ENCODE measurements at regions not wholly inside any gene's neighbourhood (a gene's known extent, or its start where the extent isn't known, plus 50 kb on each side); places are given as distances from the start of the nearest gene placed in this dataset.

DNA sequence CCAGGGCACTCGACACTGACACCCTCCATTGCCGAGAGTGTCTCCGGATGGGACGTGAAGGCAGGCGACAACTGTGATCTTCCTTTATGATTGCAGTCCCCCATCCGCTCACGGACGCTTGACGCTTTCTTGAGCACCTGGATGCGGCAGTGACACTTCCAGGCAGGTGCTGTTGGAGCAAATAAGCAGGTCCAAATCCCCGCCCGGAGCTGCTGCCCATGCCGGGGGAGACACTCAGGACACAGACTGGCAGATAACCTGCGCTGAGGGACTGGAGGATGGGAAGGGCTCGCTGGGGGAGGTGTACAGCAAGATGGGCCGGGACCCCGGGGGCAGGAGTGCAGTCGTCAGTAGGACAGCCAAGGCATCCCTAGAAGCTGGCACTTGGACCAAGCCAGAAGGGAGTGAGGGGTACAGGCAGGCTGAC, 1403.5 kb downstream of the BRD1 start:
- no peaks in the 10 kb centered on the region for H3K9me3 ChIP-seq (ENCODE audit: control insufficient read depth, insufficient read depth, low read length)
- no peak overlapping the region for H3K27ac ChIP-seq (ENCODE audit: low read depth, low read length)
- H3K4me2 ChIP-seq (ENCODE audit: low read length), result no peak overlapping the region
- H4K20me1 ChIP-seq (ENCODE audit: control insufficient read depth, insufficient read depth, low read depth, low read length), result no peaks in the 10 kb centered on the region
- H3K9me2 ChIP-seq (replicated peaks; ENCODE audit: control insufficient read depth, low read length), result no peaks in the 10 kb centered on the region
- 0 out of 2 replicates have a peak, but pooled peaks cover 3% of the 10 kb centered on the region for H3K27me3 ChIP-seq (ENCODE audit: control insufficient read depth, low read length)
- H3K79me2 ChIP-seq (ENCODE audit: control insufficient read depth, low read length), result no peaks in the 10 kb centered on the region
- H3K4me3 ChIP-seq (ENCODE audit: low read length), result no peak overlapping the region
- no peaks in the 10 kb centered on the region for H3K36me3 ChIP-seq (ENCODE audit: control insufficient read depth, low read length)
- no peak for TF ChIP-seq EZH2phosphoT487 (IDR thresholded peaks at IDR 0.05; ENCODE audit: borderline replicate concordance, low read length)
- TF ChIP-seq, protein P1, sequence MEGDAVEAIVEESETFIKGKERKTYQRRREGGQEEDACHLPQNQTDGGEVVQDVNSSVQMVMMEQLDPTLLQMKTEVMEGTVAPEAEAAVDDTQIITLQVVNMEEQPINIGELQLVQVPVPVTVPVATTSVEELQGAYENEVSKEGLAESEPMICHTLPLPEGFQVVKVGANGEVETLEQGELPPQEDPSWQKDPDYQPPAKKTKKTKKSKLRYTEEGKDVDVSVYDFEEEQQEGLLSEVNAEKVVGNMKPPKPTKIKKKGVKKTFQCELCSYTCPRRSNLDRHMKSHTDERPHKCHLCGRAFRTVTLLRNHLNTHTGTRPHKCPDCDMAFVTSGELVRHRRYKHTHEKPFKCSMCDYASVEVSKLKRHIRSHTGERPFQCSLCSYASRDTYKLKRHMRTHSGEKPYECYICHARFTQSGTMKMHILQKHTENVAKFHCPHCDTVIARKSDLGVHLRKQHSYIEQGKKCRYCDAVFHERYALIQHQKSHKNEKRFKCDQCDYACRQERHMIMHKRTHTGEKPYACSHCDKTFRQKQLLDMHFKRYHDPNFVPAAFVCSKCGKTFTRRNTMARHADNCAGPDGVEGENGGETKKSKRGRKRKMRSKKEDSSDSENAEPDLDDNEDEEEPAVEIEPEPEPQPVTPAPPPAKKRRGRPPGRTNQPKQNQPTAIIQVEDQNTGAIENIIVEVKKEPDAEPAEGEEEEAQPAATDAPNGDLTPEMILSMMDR (IDR thresholded peaks at IDR 0.05; ENCODE audit: low read depth, low read length, poor library complexity, severe bottlenecking), result no peak
- H3K4me1 ChIP-seq (ENCODE audit: control insufficient read depth, low read length), result no peaks in the 10 kb centered on the region
- no peaks in the 10 kb centered on the region for H3F3A ChIP-seq (ENCODE audit: control insufficient read depth, insufficient read depth)

DNA sequence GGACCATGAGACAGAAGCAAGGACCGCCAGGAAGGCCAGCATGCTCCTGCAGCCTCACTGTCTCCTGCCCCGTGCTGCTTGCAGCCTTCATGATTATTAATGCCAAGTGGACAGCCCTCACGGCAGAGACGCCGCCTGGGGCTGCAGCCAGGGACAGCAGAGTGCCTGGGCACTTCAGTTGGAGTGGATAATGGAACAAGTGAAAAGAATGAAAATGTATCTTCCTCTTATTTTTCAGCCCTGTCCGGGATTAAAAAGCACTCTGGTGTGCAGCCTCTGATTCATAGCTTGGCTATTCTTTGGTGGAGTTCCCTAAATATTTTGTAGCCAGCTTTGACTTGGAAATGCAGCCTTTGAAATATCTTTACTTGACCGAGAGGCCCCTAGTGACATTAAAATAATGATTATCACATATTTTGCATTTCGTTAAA, 1404.2 kb downstream of the BRD1 start:
- H3K9me3 ChIP-seq (ENCODE audit: control insufficient read depth, insufficient read depth, low read length), result no peaks in the 10 kb centered on the region
- H3K9me2 ChIP-seq (replicated peaks; ENCODE audit: control insufficient read depth, low read length), result no peaks in the 10 kb centered on the region
- H3K36me3 ChIP-seq (ENCODE audit: control insufficient read depth, low read length), result no peaks in the 10 kb centered on the region
- TF ChIP-seq, protein P1 (IDR thresholded peaks at IDR 0.05; ENCODE audit: low read depth, low read length, poor library complexity, severe bottlenecking), result no peak
- H3K4me3 ChIP-seq (ENCODE audit: low read length), result no peak overlapping the region
- 0 out of 2 replicates have a peak, but pooled peaks cover 3% of the 10 kb centered on the region for H3K27me3 ChIP-seq (ENCODE audit: control insufficient read depth, low read length)
- H3F3A ChIP-seq (ENCODE audit: control insufficient read depth, insufficient read depth), result no peaks in the 10 kb centered on the region
- no peaks in the 10 kb centered on the region for H3K79me2 ChIP-seq (ENCODE audit: control insufficient read depth, low read length)
- H3K27ac ChIP-seq (ENCODE audit: low read depth, low read length), result no peak overlapping the region
- no peaks in the 10 kb centered on the region for H4K20me1 ChIP-seq (ENCODE audit: control insufficient read depth, insufficient read depth, low read depth, low read length)
- no peak overlapping the region for H3K4me2 ChIP-seq (ENCODE audit: low read length)
- H3K4me1 ChIP-seq (ENCODE audit: control insufficient read depth, low read length), result no peaks in the 10 kb centered on the region

DNA sequence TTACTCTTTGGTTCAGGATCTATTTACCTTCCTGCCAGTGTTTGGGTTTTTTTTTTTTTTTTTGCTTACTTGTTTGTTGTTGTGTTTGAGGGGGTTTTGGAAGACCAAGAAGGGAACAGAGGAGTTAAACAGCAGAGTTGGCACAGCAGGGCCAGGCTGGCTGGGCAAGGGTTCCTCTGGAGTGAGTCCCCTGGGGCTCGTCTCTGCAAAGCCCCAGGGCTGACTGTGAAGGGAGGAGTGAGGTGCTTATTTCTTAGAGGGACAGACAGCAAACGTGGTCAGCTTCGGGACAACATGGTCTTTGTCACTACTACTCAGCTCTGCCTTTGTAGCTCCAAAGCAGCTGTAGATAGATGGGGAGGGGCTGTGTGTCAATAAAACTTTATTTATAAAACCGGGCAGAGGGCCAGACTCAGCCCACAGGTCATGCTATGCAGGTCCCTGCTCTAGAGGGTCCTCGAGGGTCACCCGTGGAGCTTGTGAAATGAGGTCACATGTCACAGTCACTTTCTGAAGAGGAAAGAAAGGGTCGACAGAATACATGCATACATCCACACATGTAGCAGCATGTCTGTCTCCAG, 1404.7 kb downstream of the BRD1 start:
- Histone ChIP-seq H3K4me2 (ENCODE audit: low read length) (no peak overlapping the region), H4K20me1 (ENCODE audit: control insufficient read depth, insufficient read depth, low read depth, low read length) (no peaks in the 10 kb centered on the region), H3F3A (ENCODE audit: control insufficient read depth, insufficient read depth) (no peaks in the 10 kb centered on the region), H3K9me3 (ENCODE audit: control insufficient read depth, insufficient read depth, low read length) (no peaks in the 10 kb centered on the region), H3K79me2 (ENCODE audit: control insufficient read depth, low read length) (no peaks in the 10 kb centered on the region), H3K4me3 (ENCODE audit: low read length) (no peak overlapping the region), H3K27ac (ENCODE audit: low read depth, low read length) (no peak overlapping the region), H3K9me2 (replicated peaks; ENCODE audit: control insufficient read depth, low read length) (no peaks in the 10 kb centered on the region), H3K27me3 (ENCODE audit: control insufficient read depth, low read length) (0 out of 2 replicates have a peak, but pooled peaks cover 3% of the 10 kb centered on the region), H3K4me1 (ENCODE audit: control insufficient read depth, low read length) (no peaks in the 10 kb centered on the region), H3K36me3 (ENCODE audit: control insufficient read depth, low read length) (no peaks in the 10 kb centered on the region)
- TF ChIP-seq EZH2phosphoT487 (IDR thresholded peaks at IDR 0.05; ENCODE audit: borderline replicate concordance, low read length), result no peak
- TF ChIP-seq, protein P1 (IDR thresholded peaks at IDR 0.05; ENCODE audit: low read depth, low read length, poor library complexity, severe bottlenecking), result no peak
